ENCODE measurements at regions not wholly inside any gene's neighbourhood (a gene's known extent, or its start where the extent isn't known, plus 50 kb on each side); places are given as distances from the start of the nearest gene placed in this dataset.

GRCh38 chr5:5649641-5650040 lies 227.2 kb downstream of the ICE1 start:
- CTCF ChIA-PET: no interaction called here
- H3K4me1 Mint-ChIP-seq: peaks cover 7% of the 10 kb centered on the region
- H3K27ac Mint-ChIP-seq: no peak overlapping the region
- DNase-seq (ENCODE audit: low spot score): no peak
- no peak for ATAC-seq
- POLR2A ChIA-PET: no interaction called here
- H3K27me3 Mint-ChIP-seq (ENCODE audit: low read depth): no peaks in the 10 kb centered on the region; the same call in 1 of the 2 replicates
- no peaks in the 10 kb centered on the region for H3K36me3 Mint-ChIP-seq
- no peak overlapping the region for H3K4me3 Mint-ChIP-seq
- no peaks in the 10 kb centered on the region; the same call in 1 of the 2 replicates for H3K9me3 Mint-ChIP-seq
- TF ChIP-seq IRF2 (CRISPR knock-in tag; IDR thresholded peaks at IDR 0.05; ENCODE audit: borderline replicate concordance, low read depth) (no peak), ZNF423 (CRISPR knock-in tag; IDR thresholded peaks at IDR 0.05) (no peak), SOX15 (CRISPR knock-in tag; IDR thresholded peaks at IDR 0.05) (no peak), NR3C1 (CRISPR knock-in tag; conservative IDR thresholded peaks at IDR 0.05; ENCODE audit: low read depth) (no peak), JAZF1 (CRISPR knock-in tag; IDR thresholded peaks at IDR 0.05) (no peak), CBFB (CRISPR knock-in tag; IDR thresholded peaks at IDR 0.05; ENCODE audit: low read depth) (no peak), ZNF219 (CRISPR knock-in tag; IDR thresholded peaks at IDR 0.05; ENCODE audit: borderline replicate concordance) (no peak), FOXJ3 (CRISPR knock-in tag; IDR thresholded peaks at IDR 0.05; ENCODE audit: borderline replicate concordance) (no peak), CREM (CRISPR knock-in tag; IDR thresholded peaks at IDR 0.05) (no peak)
- TF ChIP-seq, protein P1, sequence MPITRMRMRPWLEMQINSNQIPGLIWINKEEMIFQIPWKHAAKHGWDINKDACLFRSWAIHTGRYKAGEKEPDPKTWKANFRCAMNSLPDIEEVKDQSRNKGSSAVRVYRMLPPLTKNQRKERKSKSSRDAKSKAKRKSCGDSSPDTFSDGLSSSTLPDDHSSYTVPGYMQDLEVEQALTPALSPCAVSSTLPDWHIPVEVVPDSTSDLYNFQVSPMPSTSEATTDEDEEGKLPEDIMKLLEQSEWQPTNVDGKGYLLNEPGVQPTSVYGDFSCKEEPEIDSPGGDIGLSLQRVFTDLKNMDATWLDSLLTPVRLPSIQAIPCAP (CRISPR knock-in tag; IDR thresholded peaks at IDR 0.05): no peak
- TF ChIP-seq, protein P2, sequence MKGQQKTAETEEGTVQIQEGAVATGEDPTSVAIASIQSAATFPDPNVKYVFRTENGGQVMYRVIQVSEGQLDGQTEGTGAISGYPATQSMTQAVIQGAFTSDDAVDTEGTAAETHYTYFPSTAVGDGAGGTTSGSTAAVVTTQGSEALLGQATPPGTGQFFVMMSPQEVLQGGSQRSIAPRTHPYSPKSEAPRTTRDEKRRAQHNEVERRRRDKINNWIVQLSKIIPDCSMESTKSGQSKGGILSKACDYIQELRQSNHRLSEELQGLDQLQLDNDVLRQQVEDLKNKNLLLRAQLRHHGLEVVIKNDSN (CRISPR knock-in tag; IDR thresholded peaks at IDR 0.05): no peak
- TF ChIP-seq, protein P3, sequence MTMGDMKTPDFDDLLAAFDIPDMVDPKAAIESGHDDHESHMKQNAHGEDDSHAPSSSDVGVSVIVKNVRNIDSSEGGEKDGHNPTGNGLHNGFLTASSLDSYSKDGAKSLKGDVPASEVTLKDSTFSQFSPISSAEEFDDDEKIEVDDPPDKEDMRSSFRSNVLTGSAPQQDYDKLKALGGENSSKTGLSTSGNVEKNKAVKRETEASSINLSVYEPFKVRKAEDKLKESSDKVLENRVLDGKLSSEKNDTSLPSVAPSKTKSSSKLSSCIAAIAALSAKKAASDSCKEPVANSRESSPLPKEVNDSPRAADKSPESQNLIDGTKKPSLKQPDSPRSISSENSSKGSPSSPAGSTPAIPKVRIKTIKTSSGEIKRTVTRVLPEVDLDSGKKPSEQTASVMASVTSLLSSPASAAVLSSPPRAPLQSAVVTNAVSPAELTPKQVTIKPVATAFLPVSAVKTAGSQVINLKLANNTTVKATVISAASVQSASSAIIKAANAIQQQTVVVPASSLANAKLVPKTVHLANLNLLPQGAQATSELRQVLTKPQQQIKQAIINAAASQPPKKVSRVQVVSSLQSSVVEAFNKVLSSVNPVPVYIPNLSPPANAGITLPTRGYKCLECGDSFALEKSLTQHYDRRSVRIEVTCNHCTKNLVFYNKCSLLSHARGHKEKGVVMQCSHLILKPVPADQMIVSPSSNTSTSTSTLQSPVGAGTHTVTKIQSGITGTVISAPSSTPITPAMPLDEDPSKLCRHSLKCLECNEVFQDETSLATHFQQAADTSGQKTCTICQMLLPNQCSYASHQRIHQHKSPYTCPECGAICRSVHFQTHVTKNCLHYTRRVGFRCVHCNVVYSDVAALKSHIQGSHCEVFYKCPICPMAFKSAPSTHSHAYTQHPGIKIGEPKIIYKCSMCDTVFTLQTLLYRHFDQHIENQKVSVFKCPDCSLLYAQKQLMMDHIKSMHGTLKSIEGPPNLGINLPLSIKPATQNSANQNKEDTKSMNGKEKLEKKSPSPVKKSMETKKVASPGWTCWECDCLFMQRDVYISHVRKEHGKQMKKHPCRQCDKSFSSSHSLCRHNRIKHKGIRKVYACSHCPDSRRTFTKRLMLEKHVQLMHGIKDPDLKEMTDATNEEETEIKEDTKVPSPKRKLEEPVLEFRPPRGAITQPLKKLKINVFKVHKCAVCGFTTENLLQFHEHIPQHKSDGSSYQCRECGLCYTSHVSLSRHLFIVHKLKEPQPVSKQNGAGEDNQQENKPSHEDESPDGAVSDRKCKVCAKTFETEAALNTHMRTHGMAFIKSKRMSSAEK (CRISPR knock-in tag; IDR thresholded peaks at IDR 0.05; ENCODE audit: borderline replicate concordance): no peak

DNA sequence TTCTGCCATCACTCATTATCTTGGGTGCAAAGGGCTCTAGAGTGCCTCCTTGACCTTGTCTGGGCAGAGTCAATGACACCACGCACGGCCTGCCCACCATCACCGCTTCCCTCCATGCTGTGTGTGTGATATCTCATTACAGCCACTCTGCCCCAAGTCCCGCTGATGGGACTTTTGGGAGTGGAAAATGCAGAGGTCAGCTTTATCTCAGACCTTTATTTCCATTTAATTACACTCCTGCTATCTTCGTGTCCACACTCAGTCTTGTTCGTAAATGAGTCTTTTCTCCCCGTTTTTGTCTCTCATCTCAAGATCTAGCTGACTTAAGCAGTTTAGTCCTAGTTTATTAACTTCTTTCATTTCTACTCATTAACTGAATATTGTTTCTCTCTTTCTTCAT lies 226.2 kb downstream of the ICE1 start:
- DNase-seq (ENCODE audit: low spot score): no peak
- Mint-ChIP-seq H3K4me1 (peaks cover 13% of the 10 kb centered on the region), H3K4me3 (no peak overlapping the region), H3K27ac (no peak overlapping the region), H3K27me3 (ENCODE audit: low read depth) (no peaks in the 10 kb centered on the region; the same call in 1 of the 2 replicates), H3K36me3 (no peaks in the 10 kb centered on the region), H3K9me3 (no peaks in the 10 kb centered on the region; the same call in 1 of the 2 replicates)
- ChIA-PET CTCF (no interaction called here), POLR2A (no interaction called here)
- no peak for TF ChIP-seq PRRX2 (CRISPR knock-in tag; IDR thresholded peaks at IDR 0.05)
- no peak for TF ChIP-seq FOXJ3 (CRISPR knock-in tag; IDR thresholded peaks at IDR 0.05; ENCODE audit: borderline replicate concordance)
- TF ChIP-seq MLX (CRISPR knock-in tag; IDR thresholded peaks at IDR 0.05): no peak
- no peak for TF ChIP-seq ZNF416 (CRISPR knock-in tag; IDR thresholded peaks at IDR 0.05)
- no peak for TF ChIP-seq ZSCAN18 (CRISPR knock-in tag; IDR thresholded peaks at IDR 0.05)
- no peak for TF ChIP-seq CBFB (CRISPR knock-in tag; IDR thresholded peaks at IDR 0.05; ENCODE audit: low read depth)
- ATAC-seq: no peak
